IMR-90 (cell line): ENCODE measurements at regions not wholly inside any gene's neighbourhood (a gene's known extent, or its start where the extent isn't known, plus 50 kb on each side); places are given as distances from the start of the nearest gene placed in this dataset.

ENCODE experiments used
- BHLHE40 ChIP-seq: fragments of 150-350 bp; IDR thresholded peaks from 2 replicates; pipeline ENCODE4 v1.6.1; 2016; ENCODE audit warnings: mild to moderate bottlenecking, low read depth, low read length
- CEBPB ChIP-seq: IDR thresholded peaks from 2 replicates; pipeline ENCODE4 v1.6.1; 2012; ENCODE audit warnings: low read depth, low read length, improper control_type of control experiment
- CHD1 ChIP-seq: IDR thresholded peaks from 2 replicates; pipeline ENCODE4 v1.6.1; 2012; ENCODE audit warnings: low read depth, low read length, improper control_type of control experiment
- FOS ChIP-seq: fragments of 150-350 bp; IDR thresholded peaks from 2 replicates; pipeline ENCODE4 v1.6.1; 2016; ENCODE audit warnings: low read depth, low read length
- MAFK ChIP-seq: IDR thresholded peaks from 2 replicates; pipeline ENCODE4 v1.6.1; 2012; ENCODE audit warnings: low read depth, low read length, improper control_type of control experiment
- MXI1 ChIP-seq: IDR thresholded peaks from 2 replicates; pipeline ENCODE4 v1.6.1; 2012; ENCODE audit warnings: low read depth, mild to moderate bottlenecking, low read length, moderate library complexity, borderline replicate concordance
- NFE2L2 ChIP-seq: fragments of 150-350 bp; IDR thresholded peaks from 2 replicates; pipeline ENCODE4 v1.6.1; 2016; ENCODE audit warnings: low read depth, mild to moderate bottlenecking, low read length
- POLR2A ChIP-seq: IDR thresholded peaks from 2 replicates; pipeline ENCODE4 v1.6.1; 2012; ENCODE audit warnings: mild to moderate bottlenecking, low read depth, low read length
- RAD21 ChIP-seq: IDR thresholded peaks from 2 replicates; pipeline ENCODE4 v1.6.1; 2012; ENCODE audit warnings: low read length, improper control_type of control experiment
- RCOR1 ChIP-seq: IDR thresholded peaks from 2 replicates; pipeline ENCODE4 v1.6.1; 2012; ENCODE audit warnings: mild to moderate bottlenecking, low read length, improper control_type of control experiment; ENCODE audit not compliant: insufficient replicate concordance
- RFX5 ChIP-seq: IDR thresholded peaks from 2 replicates; pipeline ENCODE4 v1.8.0; 2012; ENCODE audit warnings: low read depth, mild to moderate bottlenecking, low read length, moderate library complexity
- SMC3 ChIP-seq: fragments of 150-350 bp; IDR thresholded peaks from 2 replicates; pipeline ENCODE4 v1.6.1; 2016; ENCODE audit warnings: low read depth, mild to moderate bottlenecking, antibody characterized with exemption, low read length, moderate library complexity
- TF ChIP-seq, protein P1 (sequence below): conservative IDR thresholded peaks from 2 replicates; pipeline ENCODE4 v1.5.1; 2012; ENCODE audit warnings: mild to moderate bottlenecking, low read depth, low read length, improper control_type of control experiment
- TF ChIP-seq, protein P2 (sequence below): fragments of 150-350 bp; IDR thresholded peaks from 2 replicates; pipeline ENCODE4 v1.6.1; 2017; ENCODE audit warnings: mild to moderate bottlenecking, antibody characterized with exemption, low read length, low read depth

DNA sequence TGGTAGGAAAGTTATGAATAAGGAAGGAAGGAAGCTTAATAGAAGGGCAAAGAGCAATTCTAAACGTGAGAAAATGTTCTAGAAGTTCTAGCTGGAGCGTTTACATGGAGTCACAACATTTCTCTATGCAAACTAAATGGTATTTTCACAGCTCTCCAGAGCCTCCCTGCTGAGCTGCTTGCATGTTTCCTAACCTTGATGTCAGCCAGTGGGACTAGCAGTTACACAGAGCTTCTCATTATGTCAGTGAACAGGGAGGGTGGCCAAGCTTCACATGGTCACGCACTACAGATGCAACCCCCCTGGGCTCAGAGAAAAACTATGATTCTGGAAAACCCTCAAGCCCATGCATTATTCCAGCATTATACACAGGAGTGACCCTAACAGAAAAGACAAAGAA is 153.4 kb upstream of the CCDC150 start:
- TF ChIP-seq BHLHE40 (no peak), NFE2L2 (no peak), POLR2A (no peak), RFX5 (no peak), RAD21 (no peak), MXI1 (no peak), CHD1 (no peak), MAFK (no peak), CEBPB (no peak), RCOR1 (no peak), SMC3 (no peak), FOS (no peak)
- TF ChIP-seq, protein P1, sequence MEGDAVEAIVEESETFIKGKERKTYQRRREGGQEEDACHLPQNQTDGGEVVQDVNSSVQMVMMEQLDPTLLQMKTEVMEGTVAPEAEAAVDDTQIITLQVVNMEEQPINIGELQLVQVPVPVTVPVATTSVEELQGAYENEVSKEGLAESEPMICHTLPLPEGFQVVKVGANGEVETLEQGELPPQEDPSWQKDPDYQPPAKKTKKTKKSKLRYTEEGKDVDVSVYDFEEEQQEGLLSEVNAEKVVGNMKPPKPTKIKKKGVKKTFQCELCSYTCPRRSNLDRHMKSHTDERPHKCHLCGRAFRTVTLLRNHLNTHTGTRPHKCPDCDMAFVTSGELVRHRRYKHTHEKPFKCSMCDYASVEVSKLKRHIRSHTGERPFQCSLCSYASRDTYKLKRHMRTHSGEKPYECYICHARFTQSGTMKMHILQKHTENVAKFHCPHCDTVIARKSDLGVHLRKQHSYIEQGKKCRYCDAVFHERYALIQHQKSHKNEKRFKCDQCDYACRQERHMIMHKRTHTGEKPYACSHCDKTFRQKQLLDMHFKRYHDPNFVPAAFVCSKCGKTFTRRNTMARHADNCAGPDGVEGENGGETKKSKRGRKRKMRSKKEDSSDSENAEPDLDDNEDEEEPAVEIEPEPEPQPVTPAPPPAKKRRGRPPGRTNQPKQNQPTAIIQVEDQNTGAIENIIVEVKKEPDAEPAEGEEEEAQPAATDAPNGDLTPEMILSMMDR = no peak
- TF ChIP-seq, protein P2, sequence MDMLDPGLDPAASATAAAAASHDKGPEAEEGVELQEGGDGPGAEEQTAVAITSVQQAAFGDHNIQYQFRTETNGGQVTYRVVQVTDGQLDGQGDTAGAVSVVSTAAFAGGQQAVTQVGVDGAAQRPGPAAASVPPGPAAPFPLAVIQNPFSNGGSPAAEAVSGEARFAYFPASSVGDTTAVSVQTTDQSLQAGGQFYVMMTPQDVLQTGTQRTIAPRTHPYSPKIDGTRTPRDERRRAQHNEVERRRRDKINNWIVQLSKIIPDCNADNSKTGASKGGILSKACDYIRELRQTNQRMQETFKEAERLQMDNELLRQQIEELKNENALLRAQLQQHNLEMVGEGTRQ = no peak
